Renal cortex interstitium (tissue), 11 donors: ENCODE measurements at regions not wholly inside any gene's neighbourhood (a gene's known extent, or its start where the extent isn't known, plus 50 kb on each side); places are given as distances from the start of the nearest gene placed in this dataset.

ENCODE experiments used
- DNase-seq, 11 donors: peaks; one replicate each; pipeline ENCODE4 v3.0.0-alpha.2; 2013; ENCODE audit warnings: low read depth in 9 of 11, low spot score in 4 of 11; ENCODE audit errors: extremely low read depth in 1 of 11

GRCh38 chr2:172280571-172281361, 146.6 kb upstream of the ITGA6 start:
- no peak for DNase-seq

DNA sequence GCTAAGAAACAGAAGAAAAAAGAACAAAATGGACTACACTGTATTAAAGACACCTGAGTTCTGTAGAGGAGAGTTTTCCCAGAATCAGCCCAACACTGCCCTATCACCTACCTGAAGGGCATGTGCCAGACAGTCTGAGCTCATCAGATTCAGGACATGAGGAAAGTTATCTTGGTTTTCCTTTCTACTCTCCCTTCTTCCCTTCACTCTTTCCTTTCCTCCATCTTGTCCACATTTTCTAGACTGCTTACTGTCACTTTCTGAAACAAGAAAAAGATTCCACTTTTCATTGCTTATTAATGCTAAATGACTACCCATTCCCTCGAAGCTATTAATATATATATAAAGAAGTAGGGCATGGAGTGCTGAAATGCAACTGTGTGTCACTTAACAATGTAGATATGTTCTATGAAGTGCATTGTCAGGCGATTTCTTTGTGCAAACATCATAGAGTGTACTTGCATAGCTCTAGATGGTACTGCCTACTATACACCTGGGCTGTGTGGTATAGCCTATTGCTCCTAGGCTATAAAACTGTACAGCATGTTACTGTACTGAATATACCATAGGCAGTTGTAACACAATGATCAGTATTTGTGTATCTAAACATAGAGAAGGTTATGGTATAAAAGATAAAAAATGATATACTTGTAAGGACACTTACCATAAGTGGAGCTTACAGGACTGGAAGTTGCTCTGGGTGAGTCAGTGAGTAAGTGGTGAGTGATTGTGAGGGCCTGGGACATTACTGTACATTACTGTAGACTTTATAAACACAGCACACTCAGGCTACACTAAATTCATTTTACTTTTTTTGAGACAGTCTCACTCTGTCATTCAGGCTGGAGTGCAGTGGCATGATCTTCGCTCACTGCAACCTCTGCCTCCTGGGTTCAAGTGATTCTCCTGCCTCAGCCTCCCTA, 145.5 kb upstream of the ITGA6 start:
- DNase-seq: no peak

DNA sequence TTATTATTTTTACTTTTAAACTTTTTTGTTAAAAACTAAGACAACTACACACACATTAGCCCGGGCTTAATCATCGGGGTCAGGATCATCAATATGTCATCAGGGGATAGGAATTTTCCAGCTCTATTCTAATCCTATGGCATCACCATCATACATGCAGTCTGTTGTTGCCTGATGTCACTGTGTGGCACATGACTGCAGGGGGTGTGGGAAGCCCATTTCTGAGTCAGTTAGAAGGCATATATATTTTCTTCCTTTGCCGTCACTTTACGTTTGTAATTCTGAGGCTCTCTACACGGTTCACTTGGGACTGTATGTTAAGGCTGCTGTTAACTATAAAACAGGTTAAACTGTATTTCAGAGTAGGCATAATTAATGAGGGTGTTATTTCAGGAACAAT, 144.4 kb upstream of the ITGA6 start:
- no peak for DNase-seq

- no peak for DNase-seq
Measured at GRCh38 chr2:172283476-172283875, 143.9 kb upstream of the ITGA6 start.

DNA sequence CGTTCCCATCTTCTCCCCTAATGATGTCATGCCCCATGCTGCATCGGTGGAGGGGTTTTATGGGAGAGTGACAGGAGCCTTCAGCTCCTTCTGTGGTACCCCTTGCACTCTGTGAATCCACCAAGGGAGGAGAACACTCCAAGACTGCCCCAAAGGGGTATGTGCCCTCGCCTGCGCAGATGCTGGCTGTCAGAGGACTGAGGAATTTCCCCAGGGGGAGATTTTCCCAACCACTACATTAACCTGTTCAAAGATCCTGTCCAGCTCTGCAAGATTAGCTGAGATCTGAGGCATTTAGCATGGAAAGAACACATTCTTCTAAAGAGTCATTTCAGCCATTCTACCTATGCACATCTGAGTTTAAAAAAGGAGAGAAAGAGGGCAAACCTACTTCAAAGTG, 143.2 kb upstream of the ITGA6 start:
- DNase-seq: no peak

DNA sequence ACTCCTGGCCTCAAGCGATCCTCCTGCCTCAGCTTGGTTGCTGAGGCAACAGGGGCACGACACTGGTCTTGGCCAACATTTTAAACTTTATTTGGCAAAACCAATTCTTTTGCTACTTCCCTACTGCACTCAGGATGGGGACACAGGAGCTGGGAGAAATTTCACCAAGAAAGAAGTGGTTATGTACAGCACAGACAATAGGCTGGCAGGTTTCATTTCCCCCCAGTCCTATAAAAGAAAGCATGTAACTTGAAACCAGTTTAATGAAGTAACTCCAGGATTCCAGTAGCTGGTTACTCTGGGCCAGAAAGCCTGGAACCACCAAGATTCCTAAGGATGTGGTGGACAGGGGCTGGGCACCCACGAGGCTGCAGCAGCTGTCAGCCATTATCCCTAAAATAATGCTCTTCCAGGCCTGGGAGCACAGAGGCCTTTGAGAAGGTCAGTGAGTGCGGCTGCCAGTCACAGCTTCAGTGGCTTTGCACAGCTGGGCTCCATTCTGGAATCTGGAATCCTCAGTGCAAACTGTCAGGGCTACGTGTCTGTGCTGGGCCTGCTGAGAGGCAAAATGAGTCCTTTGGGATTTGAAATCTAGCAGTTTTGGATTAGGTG, 142.3 kb upstream of the ITGA6 start:
- peak in 2 of 11 donors; percentile 29 to 51 for DNase-seq

GRCh38 chr2:172285760-172286159, 141.6 kb upstream of the ITGA6 start:
- no peak for DNase-seq

DNA sequence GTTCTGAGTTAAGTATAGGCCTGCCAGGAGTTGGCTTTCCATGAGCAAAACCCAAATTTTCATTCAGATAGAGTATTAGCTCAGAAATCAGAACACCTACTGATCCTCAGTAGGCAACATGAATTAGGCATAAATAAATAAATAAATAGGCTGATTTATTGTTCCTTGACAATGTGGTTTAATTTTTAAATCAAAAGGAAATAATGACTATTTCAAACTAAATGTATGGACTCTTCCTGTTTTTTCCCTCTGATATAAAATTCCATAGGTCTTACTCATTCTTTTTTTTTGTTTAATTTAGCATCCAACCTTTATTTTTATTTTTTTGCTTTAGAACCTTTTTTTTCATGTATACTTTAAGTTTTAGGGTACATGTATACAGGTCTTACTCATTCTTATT, 140.2 kb upstream of the ITGA6 start:
- DNase-seq: no peak

- no peak for DNase-seq
Measured at GRCh38 chr2:172287605-172288315, 139.6 kb upstream of the ITGA6 start.

GRCh38 chr2:172288603-172289002, 138.8 kb upstream of the ITGA6 start:
- no peak for DNase-seq

- no peak for DNase-seq
Measured at GRCh38 chr2:172293952-172294351, 133.4 kb upstream of the ITGA6 start.

GRCh38 chr2:172294983-172295382, 132.4 kb upstream of the ITGA6 start:
- DNase-seq: no peak

- DNase-seq: no peak
Measured at GRCh38 chr2:172295677-172296076, 131.7 kb upstream of the ITGA6 start.

GRCh38 chr2:172296267-172297046, 130.9 kb upstream of the ITGA6 start:
- no peak for DNase-seq

DNA sequence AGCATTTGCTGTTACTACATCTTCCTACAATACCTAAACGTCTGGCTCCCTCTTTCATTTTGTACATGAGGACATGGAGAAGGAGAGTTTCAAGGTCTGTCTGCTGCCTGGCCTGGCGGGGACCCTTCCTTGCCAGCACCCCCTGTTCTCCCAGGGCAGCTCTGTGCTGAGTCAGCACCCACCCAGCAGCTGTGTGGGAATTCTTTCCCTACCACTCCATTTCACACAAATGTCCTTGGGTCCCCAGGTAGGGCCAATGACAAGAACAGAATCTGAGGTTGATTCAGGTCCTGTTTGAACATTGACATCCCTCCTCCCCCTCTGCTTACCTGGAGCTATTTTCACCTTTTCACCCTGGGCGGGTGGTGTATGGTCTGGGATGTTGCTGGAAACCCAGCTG, 129.9 kb upstream of the ITGA6 start:
- no peak for DNase-seq

DNA sequence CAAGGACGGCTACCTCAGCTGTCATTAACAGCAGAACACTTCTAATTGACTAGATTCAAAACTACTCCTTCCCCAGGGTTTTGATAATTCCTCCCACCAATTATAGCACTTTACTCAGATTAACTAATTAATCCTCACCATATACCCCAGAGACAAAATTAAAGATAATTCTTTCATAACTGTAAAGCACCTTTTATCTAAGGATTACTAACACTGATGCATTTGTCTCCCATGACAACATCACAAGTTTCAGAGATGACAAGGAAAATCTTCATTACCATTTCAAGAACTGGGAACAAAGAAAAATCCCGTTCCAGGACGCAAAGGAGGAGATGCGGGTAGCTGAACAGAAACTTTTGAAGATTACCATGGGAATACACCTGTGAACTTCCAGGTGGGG, 129.4 kb upstream of the ITGA6 start:
- no peak for DNase-seq

DNA sequence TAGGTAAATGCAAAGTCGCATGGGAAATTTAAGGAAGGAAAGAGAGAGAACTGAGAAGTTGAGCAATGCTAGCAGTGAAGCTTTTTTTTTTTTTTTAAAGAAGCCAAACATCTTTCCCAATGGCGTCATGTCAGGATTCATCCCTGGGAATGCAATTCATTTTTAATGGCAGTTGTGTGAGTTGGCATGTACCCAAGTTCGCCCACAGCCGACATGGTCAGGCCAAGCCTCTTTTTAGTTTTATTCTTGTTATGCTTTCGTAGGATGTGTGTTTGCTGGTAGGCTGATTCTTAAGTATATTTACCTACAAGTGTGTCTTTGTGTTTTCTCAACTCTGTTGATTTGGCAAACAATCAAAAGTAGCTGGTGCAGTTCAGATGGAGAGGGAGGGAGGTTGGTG, 127.6 kb upstream of the ITGA6 start:
- no peak for DNase-seq

GRCh38 chr2:172300851-172301250, 126.5 kb upstream of the ITGA6 start:
- DNase-seq: no peak

GRCh38 chr2:172305066-172305465, 122.3 kb upstream of the ITGA6 start:
- DNase-seq: no peak
